Upper lobe of right lung (tissue), 1 donor: ENCODE measurements at regions not wholly inside any gene's neighbourhood (a gene's known extent, or its start where the extent isn't known, plus 50 kb on each side); places are given as distances from the start of the nearest gene placed in this dataset.

Experiments
- ATAC-seq: fragments of 200-7000 bp; cut with Tn5 transposase; one replicate; pipeline ENCODE4 v1.9.1; 2020; ENCODE audit warnings: mild to moderate bottlenecking, moderate library complexity
- DNase-seq: peaks from one replicate; pipeline ENCODE4 v3.0.0-alpha.2; 2020
- H3K27ac ChIP-seq: fragments of 200-600 bp; one replicate; pipeline ENCODE4 v1.8.0; 2022
- H3K27me3 ChIP-seq: fragments of 200-600 bp; one replicate; pipeline ENCODE4 v1.8.0; 2022; ENCODE audit warnings: mild to moderate bottlenecking
- H3K36me3 ChIP-seq: fragments of 200-600 bp; one replicate; pipeline ENCODE4 v1.8.0; 2022
- H3K4me1 ChIP-seq: fragments of 200-600 bp; one replicate; pipeline ENCODE4 v1.8.0; 2022
- H3K4me3 ChIP-seq: fragments of 200-600 bp; one replicate; pipeline ENCODE4 v1.8.0; 2022; ENCODE audit warnings: mild to moderate bottlenecking
- H3K9me3 ChIP-seq: fragments of 200-600 bp; one replicate; pipeline ENCODE4 v1.8.0; 2022
- intact Hi-C: fragments of 100-400 bp; cut with DNase I; formaldehyde crosslinking; loops from one replicate; pipeline ENCODE4 v1.11.0; 2022
- TF ChIP-seq, protein P1 (sequence below): fragments of 200-600 bp; IDR thresholded peaks from one replicate; pipeline ENCODE4 v1.8.0; 2022; ENCODE audit warnings: antibody characterized with exemption
- donor health status: DM: no; HTN: yes; CAD: no; lungs with severe emphysema.

DNA sequence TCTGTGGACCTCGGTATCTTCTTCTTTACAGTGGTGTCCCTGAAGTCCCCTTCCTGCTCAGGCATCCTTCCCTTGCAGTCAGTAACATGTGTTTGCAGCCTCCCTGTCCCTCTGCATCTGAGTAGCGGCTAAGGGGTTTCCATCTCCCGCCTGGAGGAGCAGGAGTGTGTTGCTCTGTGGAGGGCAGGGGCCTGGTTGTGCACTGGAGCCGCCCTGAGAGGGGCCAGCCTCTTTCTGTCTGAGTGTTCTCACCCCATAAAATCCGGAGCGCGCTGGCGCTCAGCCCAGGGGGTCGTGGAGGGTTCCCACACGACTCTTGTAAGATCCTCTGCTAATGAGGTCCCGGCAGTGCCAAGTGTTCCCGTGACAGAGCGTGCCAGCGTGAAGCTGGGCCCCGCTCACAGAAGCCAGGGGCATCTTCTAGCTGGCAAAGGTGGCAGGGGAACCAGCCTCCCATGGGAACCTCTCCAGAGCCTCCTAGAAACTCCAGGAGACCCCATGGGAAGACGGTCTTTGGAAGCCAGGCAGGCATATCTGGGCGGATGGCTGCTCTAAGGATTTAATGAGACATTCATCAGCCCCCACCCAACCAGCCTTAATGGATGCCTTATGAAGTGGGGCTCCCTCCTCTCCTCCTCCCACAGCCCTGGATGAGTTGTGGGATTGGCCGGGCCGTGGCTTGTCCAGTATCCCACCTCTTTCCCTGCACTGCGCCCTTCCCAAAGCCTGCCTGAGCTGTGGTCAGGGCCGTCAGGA, 91.4 kb upstream of the GSE1 start:
- TF ChIP-seq, protein P1, sequence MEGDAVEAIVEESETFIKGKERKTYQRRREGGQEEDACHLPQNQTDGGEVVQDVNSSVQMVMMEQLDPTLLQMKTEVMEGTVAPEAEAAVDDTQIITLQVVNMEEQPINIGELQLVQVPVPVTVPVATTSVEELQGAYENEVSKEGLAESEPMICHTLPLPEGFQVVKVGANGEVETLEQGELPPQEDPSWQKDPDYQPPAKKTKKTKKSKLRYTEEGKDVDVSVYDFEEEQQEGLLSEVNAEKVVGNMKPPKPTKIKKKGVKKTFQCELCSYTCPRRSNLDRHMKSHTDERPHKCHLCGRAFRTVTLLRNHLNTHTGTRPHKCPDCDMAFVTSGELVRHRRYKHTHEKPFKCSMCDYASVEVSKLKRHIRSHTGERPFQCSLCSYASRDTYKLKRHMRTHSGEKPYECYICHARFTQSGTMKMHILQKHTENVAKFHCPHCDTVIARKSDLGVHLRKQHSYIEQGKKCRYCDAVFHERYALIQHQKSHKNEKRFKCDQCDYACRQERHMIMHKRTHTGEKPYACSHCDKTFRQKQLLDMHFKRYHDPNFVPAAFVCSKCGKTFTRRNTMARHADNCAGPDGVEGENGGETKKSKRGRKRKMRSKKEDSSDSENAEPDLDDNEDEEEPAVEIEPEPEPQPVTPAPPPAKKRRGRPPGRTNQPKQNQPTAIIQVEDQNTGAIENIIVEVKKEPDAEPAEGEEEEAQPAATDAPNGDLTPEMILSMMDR = no peak
- Histone ChIP-seq H3K27ac (no peak overlapping the region), H3K27me3 (no peaks in the 10 kb centered on the region), H3K36me3 (no peaks in the 10 kb centered on the region), H3K9me3 (no peaks in the 10 kb centered on the region), H3K4me1 (peaks cover 43% of the 10 kb centered on the region), H3K4me3 (no peak overlapping the region)
- DNase-seq = no peak
- no peak for ATAC-seq
- intact Hi-C loops = no loop called here

DNA sequence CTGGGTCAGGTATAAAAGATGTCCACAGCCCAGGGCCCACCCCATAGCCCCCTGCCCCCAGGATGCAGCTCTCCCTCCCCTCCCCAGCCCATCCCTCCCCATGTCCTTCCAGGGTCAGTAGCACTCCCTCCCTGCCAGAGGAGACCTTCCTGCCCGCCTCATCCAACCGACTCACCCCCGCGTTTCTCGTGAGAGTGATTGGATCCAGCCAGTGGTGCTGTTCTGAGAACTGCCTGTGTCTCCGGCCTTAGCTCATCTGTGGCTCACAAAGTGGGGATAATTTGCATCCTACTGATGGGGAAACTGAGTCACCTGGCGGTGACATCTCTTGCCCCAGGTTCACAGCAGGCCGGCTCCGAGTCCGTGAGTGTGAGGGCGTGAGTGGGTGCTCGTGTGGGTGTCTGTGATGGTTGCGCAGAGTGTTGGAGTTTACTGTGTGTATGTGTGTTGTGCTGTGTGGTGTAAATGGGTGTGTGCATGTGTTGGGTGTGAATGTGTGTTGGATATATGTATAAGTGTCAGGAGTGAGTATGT, 90.7 kb upstream of the GSE1 start:
- ATAC-seq = no peak
- intact Hi-C loops = no loop called here
- no peaks in the 10 kb centered on the region for H3K9me3 ChIP-seq
- H3K36me3 ChIP-seq = no peaks in the 10 kb centered on the region
- no peak overlapping the region for H3K4me3 ChIP-seq
- no peaks in the 10 kb centered on the region for H3K27me3 ChIP-seq
- peaks cover 43% of the 10 kb centered on the region for H3K4me1 ChIP-seq
- no peak overlapping the region for H3K27ac ChIP-seq
- DNase-seq = no peak
- TF ChIP-seq, protein P1 = no peak

DNA sequence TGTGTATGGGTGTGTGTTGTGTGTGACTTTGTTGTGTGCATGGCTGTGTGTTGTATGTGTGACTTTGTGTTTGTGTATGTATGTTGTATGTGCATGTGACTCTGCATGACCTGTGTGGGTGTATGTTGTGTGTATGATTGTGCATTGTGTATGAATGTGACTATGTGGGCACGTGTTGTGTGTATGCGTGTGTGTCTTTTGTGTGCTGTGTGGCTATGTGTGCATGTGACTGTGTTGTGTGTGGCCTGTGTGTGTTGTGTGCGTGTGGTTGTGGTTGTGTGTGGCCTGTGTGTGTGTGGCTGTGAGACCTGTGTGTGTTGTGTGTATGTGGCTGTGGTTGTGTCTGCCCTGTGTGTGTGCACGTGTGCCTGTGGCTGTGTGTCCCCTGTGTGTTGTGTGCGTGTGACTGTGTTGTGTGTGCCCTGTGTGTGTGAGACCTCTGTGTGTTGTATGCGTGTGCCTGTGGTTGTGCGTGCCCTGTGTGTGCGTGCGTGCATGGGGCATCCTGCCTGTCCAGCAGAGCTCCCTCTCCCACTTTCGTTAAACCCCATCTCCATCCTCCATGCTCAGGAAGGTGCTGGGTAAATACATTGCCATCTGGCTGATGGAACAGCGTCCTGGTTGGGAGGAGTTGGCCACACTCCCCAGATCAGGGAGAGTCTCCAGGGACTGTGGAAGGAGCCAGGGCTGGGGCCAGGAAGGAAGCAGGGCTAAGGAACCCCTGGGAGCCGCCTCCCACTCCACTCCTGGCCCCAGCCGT, 90.1 kb upstream of the GSE1 start:
- Histone ChIP-seq H3K27ac (peak overlapping the region; percentile 44), H3K4me3 (no peak overlapping the region)
- intact Hi-C loops = no loop called here

DNA sequence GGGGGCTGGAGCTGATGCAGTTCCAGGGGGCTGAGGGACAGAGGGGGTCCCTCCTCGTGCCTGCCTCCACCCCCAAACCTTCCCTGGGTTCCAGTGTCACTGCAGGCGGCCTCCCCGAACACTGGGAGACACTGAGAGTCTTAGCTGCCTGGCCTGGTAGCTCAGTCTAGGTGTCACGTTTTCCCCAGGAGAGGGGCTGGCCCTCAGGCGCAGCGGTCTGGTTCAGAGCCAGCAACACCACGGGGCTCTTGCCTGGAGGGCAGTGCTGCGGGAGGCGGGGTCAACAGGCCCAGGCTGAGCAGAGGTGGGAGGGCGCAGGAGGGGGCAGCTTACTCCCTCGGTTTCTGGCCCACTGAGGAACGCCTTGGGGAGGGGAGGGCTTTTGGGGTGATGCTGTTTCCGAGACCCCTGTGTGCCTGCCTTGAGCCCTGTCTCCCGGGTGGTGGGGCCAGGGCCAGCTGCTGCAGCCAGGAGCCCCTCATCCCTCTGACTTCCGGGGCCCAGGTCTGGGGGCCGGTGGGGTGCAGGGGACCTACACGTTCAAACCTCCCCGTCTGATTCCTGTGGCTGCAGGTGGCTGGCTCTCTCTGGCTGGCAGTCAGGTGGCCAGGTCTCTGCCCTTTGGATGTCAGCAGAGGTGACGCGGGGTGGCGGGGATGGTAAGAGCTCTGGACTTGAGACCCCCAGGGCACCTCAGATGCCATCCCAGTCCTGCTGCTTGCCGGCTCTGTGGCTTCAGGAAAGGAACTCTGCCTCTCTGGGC, 89.3 kb upstream of the GSE1 start:
- no peaks in the 10 kb centered on the region for H3K27me3 ChIP-seq
- peak; percentile 89 for DNase-seq
- H3K36me3 ChIP-seq = no peaks in the 10 kb centered on the region
- TF ChIP-seq, protein P1 = no peak
- peak; percentile 67 for ATAC-seq
- H3K4me3 ChIP-seq = no peak overlapping the region
- H3K4me1 ChIP-seq = peaks cover 43% of the 10 kb centered on the region
- peak overlapping the region; percentile 58 for H3K27ac ChIP-seq
- no peaks in the 10 kb centered on the region for H3K9me3 ChIP-seq
- intact Hi-C loops = no loop called here

More for the DNA sequence above, 90.1 kb upstream of the GSE1 start:
- H3K36me3 ChIP-seq = no peaks in the 10 kb centered on the region
- peak; percentile 13 for ATAC-seq
- TF ChIP-seq, protein P1 = no peak
- H3K9me3 ChIP-seq = no peaks in the 10 kb centered on the region
- no peak for DNase-seq
- H3K4me1 ChIP-seq = peaks cover 43% of the 10 kb centered on the region
- H3K27me3 ChIP-seq = no peaks in the 10 kb centered on the region

DNA sequence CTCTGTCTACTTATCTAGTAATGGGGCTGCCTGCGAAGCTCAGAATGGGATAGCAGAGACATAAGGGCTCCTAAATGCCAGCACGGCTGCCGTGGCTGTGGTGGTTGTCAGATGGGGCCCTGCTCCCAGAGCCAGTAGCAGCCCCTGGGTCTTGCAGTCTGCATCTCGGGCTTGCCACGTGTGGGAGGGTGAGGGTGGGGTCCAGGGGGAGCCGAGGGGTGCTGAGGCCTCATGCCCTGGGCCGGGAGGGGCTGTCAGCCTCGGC, 88.8 kb upstream of the GSE1 start:
- DNase-seq = no peak
- ATAC-seq = no peak
- intact Hi-C loops = no loop called here
- H3K9me3 ChIP-seq = no peaks in the 10 kb centered on the region
- no peak overlapping the region for H3K4me3 ChIP-seq
- H3K36me3 ChIP-seq = no peaks in the 10 kb centered on the region
- H3K4me1 ChIP-seq = peaks cover 43% of the 10 kb centered on the region
- TF ChIP-seq, protein P1 = no peak
- no peaks in the 10 kb centered on the region for H3K27me3 ChIP-seq
- H3K27ac ChIP-seq = peak overlapping the region; percentile 58
